Activated CD8-positive, alpha-beta memory T cell treated with anti-CD3 and anti-CD28 coated beads, Interleukin-2, amount 50 U/mL, for 1 hour (primary cell): ENCODE measurements at regions not wholly inside any gene's neighbourhood (a gene's known extent, or its start where the extent isn't known, plus 50 kb on each side); places are given as distances from the start of the nearest gene placed in this dataset.
"Not testable (repeated sequence)": the region's sequence is repeated elsewhere in the genome, so short reads cannot be mapped to it uniquely, and the experiment has no call there.

Experiments
- DNase-seq: peaks from one replicate; pipeline ENCODE4 v3.0.0-alpha.2; 2020; ENCODE audit errors: extremely low read depth

GRCh38 chr5:96319981-96320739 is 112.9 kb downstream of the PCSK1 start:
- DNase-seq: not testable (repeated sequence)

- DNase-seq: no peak
Observed at GRCh38 chr5:96318569-96319110, 114.4 kb downstream of the PCSK1 start.

- DNase-seq: no peak
Observed at GRCh38 chr5:96317945-96318344, 115.1 kb downstream of the PCSK1 start.

GRCh38 chr5:96316487-96316886 is 116.6 kb downstream of the PCSK1 start:
- DNase-seq: no peak

GRCh38 chr5:96316017-96316416 is 117.0 kb downstream of the PCSK1 start:
- DNase-seq: no peak

- DNase-seq: no peak
Observed at GRCh38 chr5:96315431-96315830, 117.6 kb downstream of the PCSK1 start.

- DNase-seq: no peak
Observed at GRCh38 chr5:96312383-96312782, 120.7 kb downstream of the PCSK1 start.

GRCh38 chr5:96307047-96307446 is 126.0 kb downstream of the PCSK1 start:
- DNase-seq: not testable (repeated sequence)

GRCh38 chr5:96302174-96302738 is 130.8 kb downstream of the PCSK1 start:
- no peak for DNase-seq

- DNase-seq: no peak
Observed at GRCh38 chr5:96300976-96301375, 132.1 kb downstream of the PCSK1 start.

GRCh38 chr5:96297867-96298266 is 135.2 kb downstream of the PCSK1 start:
- no peak for DNase-seq

GRCh38 chr5:96297290-96297689 is 135.8 kb downstream of the PCSK1 start:
- DNase-seq: no peak

- no peak for DNase-seq
Observed at GRCh38 chr5:96294884-96295202, 138.2 kb downstream of the PCSK1 start.

GRCh38 chr5:96293966-96294883 is 138.8 kb downstream of the PCSK1 start:
- DNase-seq: no peak

GRCh38 chr5:96292582-96293247 is 140.3 kb downstream of the PCSK1 start:
- no peak for DNase-seq

GRCh38 chr5:96289287-96289686 is 143.8 kb downstream of the PCSK1 start:
- not testable (repeated sequence) for DNase-seq

- DNase-seq: no peak
Observed at GRCh38 chr5:96288845-96289185, 144.2 kb downstream of the PCSK1 start.

- DNase-seq: no peak
Observed at GRCh38 chr5:96288166-96288844, 144.7 kb downstream of the PCSK1 start.

- no peak for DNase-seq
Observed at GRCh38 chr5:96287136-96287535, 145.9 kb downstream of the PCSK1 start.

- DNase-seq: no peak
Observed at GRCh38 chr5:96285823-96286222, 147.2 kb downstream of the PCSK1 start.

- no peak for DNase-seq
Observed at GRCh38 chr5:96284727-96285389, 148.2 kb downstream of the PCSK1 start.
